ENCODE measurements at regions not wholly inside any gene's neighbourhood (a gene's known extent, or its start where the extent isn't known, plus 50 kb on each side); places are given as distances from the start of the nearest gene placed in this dataset.

DNA sequence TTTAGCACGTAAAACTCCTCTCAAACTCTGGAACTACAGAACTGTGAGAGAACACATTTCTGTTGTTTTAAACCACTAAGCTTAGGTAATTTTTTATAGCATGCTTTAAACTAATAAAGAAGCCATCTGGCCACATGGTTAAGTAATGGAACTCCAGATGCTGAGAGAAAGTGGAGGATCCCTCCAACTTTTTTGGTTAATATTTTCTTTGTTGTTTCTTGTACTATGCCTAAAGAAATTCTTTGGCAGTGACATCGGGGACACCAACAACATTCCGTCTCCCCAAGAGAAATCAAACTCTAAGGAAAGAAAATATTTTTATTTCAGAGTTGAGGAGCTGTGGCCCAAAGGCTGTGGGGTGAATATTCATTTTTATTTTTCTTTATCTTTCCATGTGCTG is 734.8 kb upstream of the CDH9 start:
- Histone ChIP-seq H3K4me1 (ENCODE audit: insufficient read depth) (no peaks in the 10 kb centered on the region), H3K27ac (ENCODE audit: low read depth) (no peak overlapping the region), H4K20me1 (replicated peaks; ENCODE audit: insufficient read depth) (no peaks in the 10 kb centered on the region), H3K9me2 (ENCODE audit: insufficient read depth) (no peaks in the 10 kb centered on the region), H3K4me3 (no peak overlapping the region), H3K79me2 (replicated peaks; ENCODE audit: insufficient read depth) (no peaks in the 10 kb centered on the region), H3K36me3 (ENCODE audit: insufficient read depth) (no peaks in the 10 kb centered on the region), H3K27me3 (ENCODE audit: insufficient read depth) (no peaks in the 10 kb centered on the region), H3F3A (replicated peaks; ENCODE audit: low read depth) (no peaks in the 10 kb centered on the region), H2AFZ (peak overlapping the region; percentile 23; the same call in 1 of the 2 replicates), H3K4me2 (no peak overlapping the region)
- Mint-ChIP-seq H3K27ac (no peak overlapping the region), H3K9me3 (no peaks in the 10 kb centered on the region), H3K27me3 (ENCODE audit: insufficient read depth, low read depth, poor library complexity) (no peaks in the 10 kb centered on the region), H3K4me3 (no peak overlapping the region), H3K4me1 (no peaks in the 10 kb centered on the region), H3K36me3 (ENCODE audit: low read depth) (no peaks in the 10 kb centered on the region)
- TF ChIP-seq ZNF331 (CRISPR knock-in tag; IDR thresholded peaks at IDR 0.05; ENCODE audit: low read depth) (no peak), NANOG (IDR thresholded peaks at IDR 0.05; ENCODE audit: borderline replicate concordance) (no peak), CREB1 (CRISPR knock-in tag; IDR thresholded peaks at IDR 0.05; ENCODE audit: low read depth) (no peak), POLR2AphosphoS5 (IDR thresholded peaks at IDR 0.05; ENCODE audit: low read depth) (no peak), JUNB (IDR thresholded peaks at IDR 0.05; ENCODE audit: unreplicated experiment) (no peak), EZH2phosphoT487 (IDR thresholded peaks at IDR 0.05; ENCODE audit: unreplicated experiment) (no peak), EZH2 (IDR thresholded peaks at IDR 0.05; ENCODE audit: low read depth, unreplicated experiment) (no peak), ZNF114 (CRISPR knock-in tag; IDR thresholded peaks at IDR 0.05) (no peak), STAT1 (IDR thresholded peaks at IDR 0.05; ENCODE audit: unreplicated experiment) (no peak)
- TF ChIP-seq, protein P1, sequence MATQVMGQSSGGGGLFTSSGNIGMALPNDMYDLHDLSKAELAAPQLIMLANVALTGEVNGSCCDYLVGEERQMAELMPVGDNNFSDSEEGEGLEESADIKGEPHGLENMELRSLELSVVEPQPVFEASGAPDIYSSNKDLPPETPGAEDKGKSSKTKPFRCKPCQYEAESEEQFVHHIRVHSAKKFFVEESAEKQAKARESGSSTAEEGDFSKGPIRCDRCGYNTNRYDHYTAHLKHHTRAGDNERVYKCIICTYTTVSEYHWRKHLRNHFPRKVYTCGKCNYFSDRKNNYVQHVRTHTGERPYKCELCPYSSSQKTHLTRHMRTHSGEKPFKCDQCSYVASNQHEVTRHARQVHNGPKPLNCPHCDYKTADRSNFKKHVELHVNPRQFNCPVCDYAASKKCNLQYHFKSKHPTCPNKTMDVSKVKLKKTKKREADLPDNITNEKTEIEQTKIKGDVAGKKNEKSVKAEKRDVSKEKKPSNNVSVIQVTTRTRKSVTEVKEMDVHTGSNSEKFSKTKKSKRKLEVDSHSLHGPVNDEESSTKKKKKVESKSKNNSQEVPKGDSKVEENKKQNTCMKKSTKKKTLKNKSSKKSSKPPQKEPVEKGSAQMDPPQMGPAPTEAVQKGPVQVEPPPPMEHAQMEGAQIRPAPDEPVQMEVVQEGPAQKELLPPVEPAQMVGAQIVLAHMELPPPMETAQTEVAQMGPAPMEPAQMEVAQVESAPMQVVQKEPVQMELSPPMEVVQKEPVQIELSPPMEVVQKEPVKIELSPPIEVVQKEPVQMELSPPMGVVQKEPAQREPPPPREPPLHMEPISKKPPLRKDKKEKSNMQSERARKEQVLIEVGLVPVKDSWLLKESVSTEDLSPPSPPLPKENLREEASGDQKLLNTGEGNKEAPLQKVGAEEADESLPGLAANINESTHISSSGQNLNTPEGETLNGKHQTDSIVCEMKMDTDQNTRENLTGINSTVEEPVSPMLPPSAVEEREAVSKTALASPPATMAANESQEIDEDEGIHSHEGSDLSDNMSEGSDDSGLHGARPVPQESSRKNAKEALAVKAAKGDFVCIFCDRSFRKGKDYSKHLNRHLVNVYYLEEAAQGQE (IDR thresholded peaks at IDR 0.05; ENCODE audit: unreplicated experiment) = no peak
- TF ChIP-seq, protein P2, sequence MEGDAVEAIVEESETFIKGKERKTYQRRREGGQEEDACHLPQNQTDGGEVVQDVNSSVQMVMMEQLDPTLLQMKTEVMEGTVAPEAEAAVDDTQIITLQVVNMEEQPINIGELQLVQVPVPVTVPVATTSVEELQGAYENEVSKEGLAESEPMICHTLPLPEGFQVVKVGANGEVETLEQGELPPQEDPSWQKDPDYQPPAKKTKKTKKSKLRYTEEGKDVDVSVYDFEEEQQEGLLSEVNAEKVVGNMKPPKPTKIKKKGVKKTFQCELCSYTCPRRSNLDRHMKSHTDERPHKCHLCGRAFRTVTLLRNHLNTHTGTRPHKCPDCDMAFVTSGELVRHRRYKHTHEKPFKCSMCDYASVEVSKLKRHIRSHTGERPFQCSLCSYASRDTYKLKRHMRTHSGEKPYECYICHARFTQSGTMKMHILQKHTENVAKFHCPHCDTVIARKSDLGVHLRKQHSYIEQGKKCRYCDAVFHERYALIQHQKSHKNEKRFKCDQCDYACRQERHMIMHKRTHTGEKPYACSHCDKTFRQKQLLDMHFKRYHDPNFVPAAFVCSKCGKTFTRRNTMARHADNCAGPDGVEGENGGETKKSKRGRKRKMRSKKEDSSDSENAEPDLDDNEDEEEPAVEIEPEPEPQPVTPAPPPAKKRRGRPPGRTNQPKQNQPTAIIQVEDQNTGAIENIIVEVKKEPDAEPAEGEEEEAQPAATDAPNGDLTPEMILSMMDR (conservative IDR thresholded peaks at IDR 0.05; ENCODE audit: low read depth in 2 of 2) = no peak
- TF ChIP-seq, protein P3, sequence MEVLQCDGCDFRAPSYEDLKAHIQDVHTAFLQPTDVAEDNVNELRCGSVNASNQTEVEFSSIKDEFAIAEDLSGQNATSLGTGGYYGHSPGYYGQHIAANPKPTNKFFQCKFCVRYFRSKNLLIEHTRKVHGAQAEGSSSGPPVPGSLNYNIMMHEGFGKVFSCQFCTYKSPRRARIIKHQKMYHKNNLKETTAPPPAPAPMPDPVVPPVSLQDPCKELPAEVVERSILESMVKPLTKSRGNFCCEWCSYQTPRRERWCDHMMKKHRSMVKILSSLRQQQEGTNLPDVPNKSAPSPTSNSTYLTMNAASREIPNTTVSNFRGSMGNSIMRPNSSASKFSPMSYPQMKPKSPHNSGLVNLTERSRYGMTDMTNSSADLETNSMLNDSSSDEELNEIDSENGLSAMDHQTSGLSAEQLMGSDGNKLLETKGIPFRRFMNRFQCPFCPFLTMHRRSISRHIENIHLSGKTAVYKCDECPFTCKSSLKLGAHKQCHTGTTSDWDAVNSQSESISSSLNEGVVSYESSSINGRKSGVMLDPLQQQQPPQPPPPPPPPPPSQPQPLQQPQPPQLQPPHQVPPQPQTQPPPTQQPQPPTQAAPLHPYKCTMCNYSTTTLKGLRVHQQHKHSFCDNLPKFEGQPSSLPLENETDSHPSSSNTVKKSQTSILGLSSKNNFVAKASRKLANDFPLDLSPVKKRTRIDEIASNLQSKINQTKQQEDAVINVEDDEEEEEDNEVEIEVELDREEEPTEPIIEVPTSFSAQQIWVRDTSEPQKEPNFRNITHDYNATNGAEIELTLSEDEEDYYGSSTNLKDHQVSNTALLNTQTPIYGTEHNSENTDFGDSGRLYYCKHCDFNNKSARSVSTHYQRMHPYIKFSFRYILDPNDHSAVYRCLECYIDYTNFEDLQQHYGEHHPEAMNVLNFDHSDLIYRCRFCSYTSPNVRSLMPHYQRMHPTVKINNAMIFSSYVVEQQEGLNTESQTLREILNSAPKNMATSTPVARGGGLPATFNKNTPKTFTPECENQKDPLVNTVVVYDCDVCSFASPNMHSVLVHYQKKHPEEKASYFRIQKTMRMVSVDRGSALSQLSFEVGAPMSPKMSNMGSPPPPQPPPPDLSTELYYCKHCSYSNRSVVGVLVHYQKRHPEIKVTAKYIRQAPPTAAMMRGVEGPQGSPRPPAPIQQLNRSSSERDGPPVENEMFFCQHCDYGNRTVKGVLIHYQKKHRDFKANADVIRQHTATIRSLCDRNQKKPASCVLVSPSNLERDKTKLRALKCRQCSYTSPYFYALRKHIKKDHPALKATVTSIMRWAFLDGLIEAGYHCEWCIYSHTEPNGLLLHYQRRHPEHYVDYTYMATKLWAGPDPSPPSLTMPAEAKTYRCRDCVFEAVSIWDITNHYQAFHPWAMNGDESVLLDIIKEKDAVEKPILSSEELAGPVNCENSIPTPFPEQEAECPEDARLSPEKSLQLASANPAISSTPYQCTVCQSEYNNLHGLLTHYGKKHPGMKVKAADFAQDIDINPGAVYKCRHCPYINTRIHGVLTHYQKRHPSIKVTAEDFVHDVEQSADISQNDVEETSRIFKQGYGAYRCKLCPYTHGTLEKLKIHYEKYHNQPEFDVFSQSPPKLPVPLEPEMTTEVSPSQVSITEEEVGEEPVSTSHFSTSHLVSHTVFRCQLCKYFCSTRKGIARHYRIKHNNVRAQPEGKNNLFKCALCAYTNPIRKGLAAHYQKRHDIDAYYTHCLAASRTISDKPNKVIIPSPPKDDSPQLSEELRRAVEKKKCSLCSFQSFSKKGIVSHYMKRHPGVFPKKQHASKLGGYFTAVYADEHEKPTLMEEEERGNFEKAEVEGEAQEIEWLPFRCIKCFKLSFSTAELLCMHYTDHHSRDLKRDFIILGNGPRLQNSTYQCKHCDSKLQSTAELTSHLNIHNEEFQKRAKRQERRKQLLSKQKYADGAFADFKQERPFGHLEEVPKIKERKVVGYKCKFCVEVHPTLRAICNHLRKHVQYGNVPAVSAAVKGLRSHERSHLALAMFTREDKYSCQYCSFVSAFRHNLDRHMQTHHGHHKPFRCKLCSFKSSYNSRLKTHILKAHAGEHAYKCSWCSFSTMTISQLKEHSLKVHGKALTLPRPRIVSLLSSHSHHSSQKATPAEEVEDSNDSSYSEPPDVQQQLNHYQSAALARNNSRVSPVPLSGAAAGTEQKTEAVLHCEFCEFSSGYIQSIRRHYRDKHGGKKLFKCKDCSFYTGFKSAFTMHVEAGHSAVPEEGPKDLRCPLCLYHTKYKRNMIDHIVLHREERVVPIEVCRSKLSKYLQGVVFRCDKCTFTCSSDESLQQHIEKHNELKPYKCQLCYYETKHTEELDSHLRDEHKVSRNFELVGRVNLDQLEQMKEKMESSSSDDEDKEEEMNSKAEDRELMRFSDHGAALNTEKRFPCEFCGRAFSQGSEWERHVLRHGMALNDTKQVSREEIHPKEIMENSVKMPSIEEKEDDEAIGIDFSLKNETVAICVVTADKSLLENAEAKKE (CRISPR knock-in tag; IDR thresholded peaks at IDR 0.05) = no peak
- TF ChIP-seq, protein P4, sequence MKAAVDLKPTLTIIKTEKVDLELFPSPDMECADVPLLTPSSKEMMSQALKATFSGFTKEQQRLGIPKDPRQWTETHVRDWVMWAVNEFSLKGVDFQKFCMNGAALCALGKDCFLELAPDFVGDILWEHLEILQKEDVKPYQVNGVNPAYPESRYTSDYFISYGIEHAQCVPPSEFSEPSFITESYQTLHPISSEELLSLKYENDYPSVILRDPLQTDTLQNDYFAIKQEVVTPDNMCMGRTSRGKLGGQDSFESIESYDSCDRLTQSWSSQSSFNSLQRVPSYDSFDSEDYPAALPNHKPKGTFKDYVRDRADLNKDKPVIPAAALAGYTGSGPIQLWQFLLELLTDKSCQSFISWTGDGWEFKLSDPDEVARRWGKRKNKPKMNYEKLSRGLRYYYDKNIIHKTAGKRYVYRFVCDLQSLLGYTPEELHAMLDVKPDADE (IDR thresholded peaks at IDR 0.05) = no peak
- ATAC-seq = no peak
- no peak for DNase-seq (ENCODE audit: low spot score)

Data from GM23338 (cell line).